ENCODE measurements at regions not wholly inside any gene's neighbourhood (a gene's known extent, or its start where the extent isn't known, plus 50 kb on each side); places are given as distances from the start of the nearest gene placed in this dataset.

- WGBS (ENCODE audit: insufficient coverage): 81% methylated on average over 2 of the region's 2 CpGs
- ChIA-PET CTCF (no interaction called here), POLR2A (no interaction called here)
- ATAC-seq (ENCODE audit: low read depth) (no peak), DNase-seq (no peak)
- no peaks in the 10 kb centered on the region for H3K9me3 ChIP-seq (ENCODE audit: control extremely low read depth in 1 of 3, control insufficient read depth in 2 of 3, insufficient read depth in 1 of 3, low read length in 2 of 3)
- Mint-ChIP-seq H3K27ac (no peak overlapping the region), H3K4me3 (no peak overlapping the region), H3K9me3 (ENCODE audit: insufficient read depth) (no peaks in the 10 kb centered on the region), H3K4me1 (no peaks in the 10 kb centered on the region), H3K27me3 (peaks cover 12% of the 10 kb centered on the region)
- intact Hi-C loops (cut with micrococcal nuclease): no loop called here
- no peaks in the 10 kb centered on the region for H3K4me1 ChIP-seq (ENCODE audit: control insufficient read depth in 2 of 2, insufficient read depth in 2 of 2, low read length in 2 of 2)
- H3K79me2 ChIP-seq (ENCODE audit: control insufficient read depth, insufficient read depth, low read length): no peaks in the 10 kb centered on the region
- H4K20me1 ChIP-seq (ENCODE audit: control insufficient read depth, insufficient read depth, low read length, poor library complexity, severe bottlenecking): no peaks in the 10 kb centered on the region
- H3K9ac ChIP-seq (ENCODE audit: low read length): no peak overlapping the region
- H2AFZ ChIP-seq (ENCODE audit: insufficient read depth, low read depth, low read length, poor library complexity, severe bottlenecking): no peak overlapping the region
- no peaks in the 10 kb centered on the region for H3K36me3 ChIP-seq (replicated peaks in 1 of 2; ENCODE audit: control extremely low read depth in 1 of 2, control insufficient read depth in 1 of 2, extremely low read depth in 1 of 2, insufficient read depth in 2 of 2, low read length in 1 of 2)
- no peak overlapping the region for H3K4me3 ChIP-seq (ENCODE audit: control extremely low read depth in 1 of 5, extremely low read depth in 1 of 5, insufficient read depth in 1 of 5, low read depth in 2 of 5, low read length in 4 of 5)
- no peak overlapping the region for H3K27ac ChIP-seq (ENCODE audit: low read length in 2 of 2)
- no peak overlapping the region for H3K4me2 ChIP-seq (replicated peaks; ENCODE audit: low read depth, low read length, poor library complexity, severe bottlenecking)
- no peaks in the 10 kb centered on the region for H3K27me3 ChIP-seq (replicated peaks in 1 of 4; ENCODE audit: control extremely low read depth in 1 of 4, control insufficient read depth in 3 of 4, insufficient read depth in 4 of 4, low read length in 3 of 4)
- TF ChIP-seq EZH2 (IDR thresholded peaks at IDR 0.05; ENCODE audit: borderline replicate concordance, insufficient read depth, low read depth, low read length, poor library complexity, severe bottlenecking): no peak
- TF ChIP-seq CTCF (IDR thresholded peaks at IDR 0.05): no peak
These were observed 82.8 kb upstream of the TNIK start for GRCh38 chr3:171542976-171543375.

GRCh38 chr3:171541647-171542046 is 81.4 kb upstream of the TNIK start:
- H3K4me3 Mint-ChIP-seq: no peak overlapping the region
- H3K27ac Mint-ChIP-seq: no peak overlapping the region
- H3K4me1 Mint-ChIP-seq: no peaks in the 10 kb centered on the region
- no peaks in the 10 kb centered on the region for H3K9me3 ChIP-seq (ENCODE audit: control extremely low read depth in 1 of 3, control insufficient read depth in 2 of 3, insufficient read depth in 1 of 3, low read length in 2 of 3)
- H3K79me2 ChIP-seq (ENCODE audit: control insufficient read depth, insufficient read depth, low read length): no peaks in the 10 kb centered on the region
- intact Hi-C loops (cut with micrococcal nuclease): no loop called here
- no peak for ATAC-seq (ENCODE audit: low read depth)
- H3K4me3 ChIP-seq (ENCODE audit: control extremely low read depth in 1 of 5, extremely low read depth in 1 of 5, insufficient read depth in 1 of 5, low read depth in 2 of 5, low read length in 4 of 5): no peak overlapping the region
- no peaks in the 10 kb centered on the region for H4K20me1 ChIP-seq (ENCODE audit: control insufficient read depth, insufficient read depth, low read length, poor library complexity, severe bottlenecking)
- H3K4me1 ChIP-seq (ENCODE audit: control insufficient read depth in 2 of 2, insufficient read depth in 2 of 2, low read length in 2 of 2): no peaks in the 10 kb centered on the region
- DNase-seq: no peak
- no peaks in the 10 kb centered on the region for H3K27me3 ChIP-seq (replicated peaks in 1 of 4; ENCODE audit: control extremely low read depth in 1 of 4, control insufficient read depth in 3 of 4, insufficient read depth in 4 of 4, low read length in 3 of 4)
- no peak overlapping the region for H3K4me2 ChIP-seq (replicated peaks; ENCODE audit: low read depth, low read length, poor library complexity, severe bottlenecking)
- ChIA-PET POLR2A (no interaction called here), CTCF (no interaction called here)
- no peaks in the 10 kb centered on the region for H3K9me3 Mint-ChIP-seq (ENCODE audit: insufficient read depth)
- H3K36me3 ChIP-seq (replicated peaks in 1 of 2; ENCODE audit: control extremely low read depth in 1 of 2, control insufficient read depth in 1 of 2, extremely low read depth in 1 of 2, insufficient read depth in 2 of 2, low read length in 1 of 2): no peaks in the 10 kb centered on the region
- H3K9ac ChIP-seq (ENCODE audit: low read length): no peak overlapping the region
- H3K27ac ChIP-seq (ENCODE audit: low read length in 2 of 2): no peak overlapping the region
- TF ChIP-seq EZH2 (IDR thresholded peaks at IDR 0.05; ENCODE audit: borderline replicate concordance, insufficient read depth, low read depth, low read length, poor library complexity, severe bottlenecking): no peak
- TF ChIP-seq CTCF (IDR thresholded peaks at IDR 0.05): no peak
- H2AFZ ChIP-seq (ENCODE audit: insufficient read depth, low read depth, low read length, poor library complexity, severe bottlenecking): no peak overlapping the region
- peaks cover 12% of the 10 kb centered on the region for H3K27me3 Mint-ChIP-seq
